WERI-Rb-1 (cell line): ENCODE measurements at regions not wholly inside any gene's neighbourhood (a gene's known extent, or its start where the extent isn't known, plus 50 kb on each side); places are given as distances from the start of the nearest gene placed in this dataset.

Experiments used
- DNase-seq: peaks from one replicate; pipeline ENCODE4 v3.0.0-alpha.2; 2020
- H3K27ac ChIP-seq: fragments of 250-450 bp; sonication (Bioruptor Pico); 2 replicates; pipeline ENCODE4 v1.5.1; 2020; ENCODE audit warnings: mild to moderate bottlenecking, moderate library complexity
- H3K27me3 ChIP-seq: fragments of 250-450 bp; sonication (Bioruptor Pico); 2 replicates; pipeline ENCODE4 v1.5.1; 2021; ENCODE audit warnings: mild to moderate bottlenecking, low read depth, moderate library complexity; ENCODE audit not compliant: insufficient read depth, severe bottlenecking
- H3K36me3 ChIP-seq: fragments of 250-450 bp; sonication (Bioruptor Pico); 2 replicates; pipeline ENCODE4 v1.5.1; 2020; ENCODE audit warnings: mild to moderate bottlenecking, moderate library complexity
- H3K4me3 ChIP-seq: 2 replicates; pipeline ENCODE4 v1.5.1; 2011; ENCODE audit warnings: low read depth, mild to moderate bottlenecking, control low read depth, low read length
- H3K9me3 ChIP-seq: fragments of 250-450 bp; sonication (Bioruptor Pico); 2 replicates; pipeline ENCODE4 v1.5.1; 2021; ENCODE audit warnings: mild to moderate bottlenecking, moderate library complexity; ENCODE audit not compliant: severe bottlenecking
- CTCF ChIP-seq: IDR thresholded peaks from 2 replicates; pipeline ENCODE4 v1.5.1; 2011; ENCODE audit warnings: low read depth, mild to moderate bottlenecking, control low read depth, inconsistent platforms, low read length

- H3K27ac ChIP-seq: no peak overlapping the region
- no peak for DNase-seq
- H3K4me3 ChIP-seq: no peak overlapping the region
- TF ChIP-seq CTCF: no peak
- H3K36me3 ChIP-seq: no peaks in the 10 kb centered on the region
- no peaks in the 10 kb centered on the region for H3K27me3 ChIP-seq
- H3K9me3 ChIP-seq: no peaks in the 10 kb centered on the region
Observed at GRCh38 chr10:7077880-7078279, 333.0 kb downstream of the SFMBT2 start.

DNA sequence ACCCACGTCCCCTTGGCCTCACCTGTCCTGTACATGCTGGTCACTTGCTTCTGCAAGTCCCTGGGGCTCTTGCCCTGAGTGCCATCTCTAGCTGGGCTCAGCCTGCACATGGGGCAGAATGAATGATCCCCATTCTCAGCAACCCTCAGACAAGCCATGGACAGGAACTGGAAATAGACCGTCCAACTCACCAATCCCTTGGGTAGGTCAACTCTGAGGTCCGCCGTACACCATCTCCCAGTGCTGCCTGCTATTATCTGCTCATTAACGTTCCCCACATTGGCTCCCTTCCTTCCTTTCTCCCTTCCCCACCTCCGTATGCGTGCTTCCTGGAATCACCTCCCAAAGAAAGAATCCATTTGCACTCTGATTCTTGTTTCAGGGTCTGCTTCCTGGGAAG is 335.0 kb downstream of the SFMBT2 start:
- DNase-seq: no peak
- TF ChIP-seq CTCF: no peak
- Histone ChIP-seq H3K27me3 (no peaks in the 10 kb centered on the region), H3K9me3 (no peaks in the 10 kb centered on the region), H3K36me3 (no peaks in the 10 kb centered on the region), H3K4me3 (no peak overlapping the region), H3K27ac (no peak overlapping the region)

GRCh38 chr10:7075110-7075509 is 335.7 kb downstream of the SFMBT2 start:
- no peak for DNase-seq
- H3K27ac ChIP-seq: no peak overlapping the region
- no peak overlapping the region for H3K4me3 ChIP-seq
- H3K36me3 ChIP-seq: no peaks in the 10 kb centered on the region
- no peak for TF ChIP-seq CTCF
- no peaks in the 10 kb centered on the region for H3K9me3 ChIP-seq
- no peaks in the 10 kb centered on the region for H3K27me3 ChIP-seq

GRCh38 chr10:7071421-7071820 is 339.4 kb downstream of the SFMBT2 start:
- H3K27ac ChIP-seq: no peak overlapping the region
- no peak overlapping the region for H3K4me3 ChIP-seq
- no peak for TF ChIP-seq CTCF
- H3K9me3 ChIP-seq: no peaks in the 10 kb centered on the region
- H3K36me3 ChIP-seq: no peaks in the 10 kb centered on the region
- no peak for DNase-seq
- no peaks in the 10 kb centered on the region for H3K27me3 ChIP-seq

GRCh38 chr10:7070950-7071349 is 339.9 kb downstream of the SFMBT2 start:
- no peaks in the 10 kb centered on the region for H3K9me3 ChIP-seq
- H3K27me3 ChIP-seq: no peaks in the 10 kb centered on the region
- no peak for DNase-seq
- H3K4me3 ChIP-seq: no peak overlapping the region
- no peak for TF ChIP-seq CTCF
- no peak overlapping the region for H3K27ac ChIP-seq
- H3K36me3 ChIP-seq: no peaks in the 10 kb centered on the region

GRCh38 chr10:7069706-7070105 is 341.1 kb downstream of the SFMBT2 start:
- Histone ChIP-seq H3K27me3 (no peaks in the 10 kb centered on the region), H3K27ac (no peak overlapping the region), H3K9me3 (no peaks in the 10 kb centered on the region), H3K36me3 (no peaks in the 10 kb centered on the region), H3K4me3 (no peak overlapping the region)
- TF ChIP-seq CTCF: no peak
- no peak for DNase-seq
